ENCODE measurements at regions not wholly inside any gene's neighbourhood (a gene's known extent, or its start where the extent isn't known, plus 50 kb on each side); places are given as distances from the start of the nearest gene placed in this dataset.

DNA sequence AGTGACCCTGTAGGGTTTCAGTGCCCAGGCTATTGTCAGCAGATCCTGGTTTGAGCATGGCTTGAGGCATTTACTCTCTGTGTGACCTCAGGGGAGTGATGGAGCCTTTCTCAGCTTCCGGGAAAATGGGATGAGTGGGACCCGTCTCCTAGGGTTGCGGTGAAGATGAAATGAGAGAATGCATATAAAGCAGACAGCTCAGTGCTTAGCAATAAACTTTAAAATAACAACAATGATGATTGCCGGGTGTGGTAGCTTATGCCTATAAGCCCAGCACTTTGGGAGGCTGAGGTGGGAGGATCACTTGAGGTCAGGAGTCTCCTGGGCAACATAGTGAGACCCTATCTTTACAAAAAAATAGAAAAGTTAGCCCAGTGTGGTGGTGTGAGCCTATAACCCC, 106.0 kb upstream of the MTHFD1L start:
- Histone ChIP-seq H3K4me3 (ENCODE audit: low read length in 2 of 2) (no peak overlapping the region), H3K9me3 (ENCODE audit: control insufficient read depth in 2 of 2, low read length in 2 of 2) (no peaks in the 10 kb centered on the region), H3K27ac (ENCODE audit: low read depth in 2 of 2, low read length in 2 of 2) (no peak overlapping the region), H3K36me3 (ENCODE audit: control insufficient read depth in 2 of 2, insufficient read depth in 2 of 2, low read length in 2 of 2) (no peaks in the 10 kb centered on the region), H3K27me3 (ENCODE audit: control insufficient read depth in 2 of 2, insufficient read depth in 2 of 2, low read length in 2 of 2) (no peaks in the 10 kb centered on the region), H3K4me1 (ENCODE audit: control insufficient read depth in 2 of 2, insufficient read depth in 2 of 2, low read length in 2 of 2) (peaks cover 0 to 2% of the 10 kb centered on the region in 2 donors), H3K9ac (ENCODE audit: low read depth in 1 of 2, low read length in 2 of 2) (no peak overlapping the region)

DNA sequence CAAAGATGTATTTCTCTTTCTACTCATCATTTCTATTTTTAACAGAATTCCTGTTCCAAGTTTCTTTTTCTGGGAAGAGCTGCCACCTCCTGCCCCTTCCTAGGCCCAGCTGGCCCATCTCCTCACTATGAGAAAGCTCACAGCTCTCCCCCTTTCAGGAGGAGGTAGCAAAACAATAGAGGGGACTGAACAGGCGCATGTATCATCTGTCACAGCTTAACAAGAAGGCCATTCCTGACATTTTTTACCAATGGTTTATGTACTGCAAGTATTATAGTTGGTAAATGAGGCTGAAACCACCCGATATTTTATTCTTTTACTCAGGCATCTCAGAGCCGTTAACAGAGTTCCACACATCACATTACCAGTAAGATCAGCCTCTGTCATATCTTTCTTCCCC, 103.7 kb upstream of the MTHFD1L start:
- Histone ChIP-seq H3K36me3 (ENCODE audit: control insufficient read depth in 2 of 2, insufficient read depth in 2 of 2, low read length in 2 of 2) (no peaks in the 10 kb centered on the region), H3K9me3 (ENCODE audit: control insufficient read depth in 2 of 2, low read length in 2 of 2) (no peaks in the 10 kb centered on the region), H3K4me3 (ENCODE audit: low read length in 2 of 2) (no peak overlapping the region), H3K9ac (ENCODE audit: low read depth in 1 of 2, low read length in 2 of 2) (no peak overlapping the region), H3K4me1 (ENCODE audit: control insufficient read depth in 2 of 2, insufficient read depth in 2 of 2, low read length in 2 of 2) (peaks cover 0 to 4% of the 10 kb centered on the region in 2 donors), H3K27ac (ENCODE audit: low read depth in 2 of 2, low read length in 2 of 2) (no peak overlapping the region), H3K27me3 (ENCODE audit: control insufficient read depth in 2 of 2, insufficient read depth in 2 of 2, low read length in 2 of 2) (no peaks in the 10 kb centered on the region)

DNA sequence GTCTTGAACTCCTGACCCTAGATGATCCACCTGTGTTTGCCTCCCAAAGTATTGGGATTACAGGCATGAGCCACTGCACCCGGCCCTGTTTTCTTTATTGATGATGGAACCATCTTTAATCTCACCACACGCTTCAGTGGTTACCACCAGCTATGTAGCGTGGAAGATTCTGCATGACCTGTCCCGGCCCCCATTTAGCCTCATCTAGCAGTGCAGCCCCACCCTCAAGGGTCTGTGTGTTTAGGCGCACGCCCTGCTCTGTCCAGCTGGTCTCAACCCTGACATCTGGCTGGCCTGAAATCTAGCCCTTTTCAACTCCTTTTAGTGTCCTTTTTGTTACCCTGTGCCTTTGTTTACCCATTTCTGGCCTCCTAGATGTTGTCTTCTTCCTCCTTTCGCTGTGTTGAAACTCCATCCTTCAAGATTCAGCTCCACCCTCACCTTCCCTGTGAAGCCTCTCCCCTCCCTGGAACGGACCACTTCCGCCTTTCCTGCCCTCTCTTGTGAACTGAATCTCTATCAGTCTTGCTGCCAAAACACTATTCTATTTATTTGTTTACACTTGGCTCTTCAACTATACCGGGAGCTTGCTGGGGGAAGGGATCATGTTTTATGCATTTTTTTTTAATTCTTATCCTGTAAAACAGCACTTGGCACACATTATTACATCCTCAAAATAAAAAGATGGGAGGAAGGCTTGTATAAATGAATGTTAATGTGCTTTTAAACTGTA, 101.0 kb upstream of the MTHFD1L start:
- Histone ChIP-seq H3K27me3 (ENCODE audit: control insufficient read depth in 2 of 2, insufficient read depth in 2 of 2, low read length in 2 of 2) (no peaks in the 10 kb centered on the region), H3K4me3 (ENCODE audit: low read length in 2 of 2) (no peak overlapping the region), H3K9ac (ENCODE audit: low read depth in 1 of 2, low read length in 2 of 2) (no peak overlapping the region), H3K9me3 (ENCODE audit: control insufficient read depth in 2 of 2, low read length in 2 of 2) (no peaks in the 10 kb centered on the region), H3K4me1 (ENCODE audit: control insufficient read depth in 2 of 2, insufficient read depth in 2 of 2, low read length in 2 of 2) (peaks cover 0 to 4% of the 10 kb centered on the region in 2 donors), H3K36me3 (ENCODE audit: control insufficient read depth in 2 of 2, insufficient read depth in 2 of 2, low read length in 2 of 2) (peaks cover 5 to 7% of the 10 kb centered on the region in 2 donors), H3K27ac (ENCODE audit: low read depth in 2 of 2, low read length in 2 of 2) (no peak overlapping the region)

DNA sequence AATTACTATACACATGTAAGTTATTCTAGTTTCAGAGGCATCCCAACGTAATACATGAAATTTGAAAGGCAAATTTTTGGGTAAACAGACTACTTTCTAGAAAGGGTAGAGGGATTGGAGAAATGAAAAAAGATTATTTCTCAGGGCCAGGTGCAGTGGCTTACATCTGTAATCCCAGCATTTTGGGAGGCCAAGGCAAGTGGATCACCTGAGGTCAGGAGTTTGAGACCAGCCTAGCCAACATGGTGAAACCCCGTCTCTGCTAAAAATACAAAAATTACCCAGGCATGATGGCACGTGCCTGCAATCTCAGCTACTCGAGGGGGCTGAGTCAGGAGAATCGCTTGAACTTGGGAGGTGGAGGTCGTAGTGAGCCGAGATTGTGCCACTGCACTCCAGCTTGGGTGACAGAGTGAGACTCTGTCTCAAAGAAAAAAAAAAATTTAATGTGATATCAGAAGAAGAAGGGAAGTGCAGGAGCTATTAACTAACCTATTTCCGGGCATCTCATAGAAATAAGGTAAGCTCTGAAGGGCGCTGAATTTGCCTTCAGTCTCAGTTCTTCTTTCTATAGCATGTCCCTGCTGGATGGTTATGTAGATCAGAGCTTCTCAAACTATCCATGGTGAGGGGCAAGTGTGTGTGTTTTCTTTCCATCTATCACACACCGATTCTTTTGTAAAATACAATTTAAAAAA, 100.3 kb upstream of the MTHFD1L start:
- Histone ChIP-seq H3K9me3 (ENCODE audit: control insufficient read depth in 2 of 2, low read length in 2 of 2) (no peaks in the 10 kb centered on the region), H3K4me1 (ENCODE audit: control insufficient read depth in 2 of 2, insufficient read depth in 2 of 2, low read length in 2 of 2) (peaks cover 0 to 4% of the 10 kb centered on the region in 2 donors), H3K27ac (ENCODE audit: low read depth in 2 of 2, low read length in 2 of 2) (no peak overlapping the region), H3K36me3 (ENCODE audit: control insufficient read depth in 2 of 2, insufficient read depth in 2 of 2, low read length in 2 of 2) (peaks cover 9 to 13% of the 10 kb centered on the region in 2 donors), H3K9ac (ENCODE audit: low read depth in 1 of 2, low read length in 2 of 2) (no peak overlapping the region), H3K4me3 (ENCODE audit: low read length in 2 of 2) (no peak overlapping the region), H3K27me3 (ENCODE audit: control insufficient read depth in 2 of 2, insufficient read depth in 2 of 2, low read length in 2 of 2) (no peaks in the 10 kb centered on the region)

DNA sequence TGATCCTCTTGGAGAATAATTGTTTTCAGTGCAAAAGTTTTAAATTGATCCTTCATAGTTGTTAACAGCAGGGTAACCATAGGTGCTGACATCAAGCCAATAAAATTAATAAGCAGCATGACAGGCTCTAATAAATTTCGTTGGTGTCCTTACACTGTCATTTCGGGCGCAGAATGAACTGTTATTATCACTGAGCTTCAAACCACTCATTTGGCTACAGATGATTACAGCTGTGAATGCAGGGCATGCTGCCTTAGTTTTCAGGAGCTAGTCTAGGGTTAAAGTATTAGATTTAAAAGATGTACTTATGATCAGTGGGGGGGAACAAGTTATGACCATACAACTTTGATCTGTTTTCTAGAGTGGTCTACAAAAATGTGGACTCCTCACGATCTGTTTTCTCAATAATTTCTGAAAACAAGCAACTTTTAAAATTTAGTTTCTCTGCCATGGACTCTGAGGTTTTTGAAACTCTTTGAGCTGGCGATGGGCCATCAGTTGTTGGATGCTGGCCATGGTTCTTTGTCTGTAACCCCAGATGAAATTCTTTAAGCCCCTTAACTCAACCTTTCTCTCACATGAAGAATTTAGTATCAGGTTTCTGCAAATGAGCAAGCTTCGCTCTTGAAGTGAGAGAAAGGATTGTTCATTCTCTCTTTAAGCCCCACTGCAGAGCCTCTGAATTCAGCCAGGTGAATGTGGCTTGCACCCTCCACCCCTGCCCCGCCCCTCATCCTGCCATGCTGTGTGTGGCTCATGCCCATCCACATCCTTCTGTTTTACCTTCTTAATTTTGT, 99.1 kb upstream of the MTHFD1L start:
- H3K27ac ChIP-seq (ENCODE audit: low read depth in 2 of 2, low read length in 2 of 2) = no peak overlapping the region
- H3K36me3 ChIP-seq (ENCODE audit: control insufficient read depth in 2 of 2, insufficient read depth in 2 of 2, low read length in 2 of 2) = peaks cover 12 to 16% of the 10 kb centered on the region in 2 donors
- H3K9me3 ChIP-seq (ENCODE audit: control insufficient read depth in 2 of 2, low read length in 2 of 2) = no peaks in the 10 kb centered on the region
- no peak overlapping the region for H3K9ac ChIP-seq (ENCODE audit: low read depth in 1 of 2, low read length in 2 of 2)
- H3K4me3 ChIP-seq (ENCODE audit: low read length in 2 of 2) = no peak overlapping the region
- H3K27me3 ChIP-seq (ENCODE audit: control insufficient read depth in 2 of 2, insufficient read depth in 2 of 2, low read length in 2 of 2) = no peaks in the 10 kb centered on the region
- H3K4me1 ChIP-seq (ENCODE audit: control insufficient read depth in 2 of 2, insufficient read depth in 2 of 2, low read length in 2 of 2) = peaks cover 0 to 4% of the 10 kb centered on the region in 2 donors

DNA sequence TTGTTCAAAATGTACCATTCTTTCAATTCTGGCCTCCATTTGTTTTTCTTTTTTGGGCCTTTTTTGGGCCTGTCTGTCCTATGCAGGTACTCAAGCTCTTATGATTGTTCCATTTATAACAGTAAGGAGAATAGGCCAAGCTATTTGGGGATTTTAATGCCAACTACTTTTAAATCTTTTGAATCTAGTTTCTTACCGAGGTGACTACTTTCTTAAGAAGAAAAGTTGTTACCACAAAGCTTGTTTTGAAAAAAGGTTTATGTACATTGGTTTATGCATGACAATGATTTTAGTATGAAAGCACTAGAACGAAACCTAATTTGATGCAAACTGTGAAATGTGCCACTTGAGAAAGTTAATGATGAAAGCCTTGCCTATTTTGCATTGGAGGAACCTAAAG, 98.3 kb upstream of the MTHFD1L start:
- peaks cover 0 to 4% of the 10 kb centered on the region in 2 donors for H3K4me1 ChIP-seq (ENCODE audit: control insufficient read depth in 2 of 2, insufficient read depth in 2 of 2, low read length in 2 of 2)
- H3K36me3 ChIP-seq (ENCODE audit: control insufficient read depth in 2 of 2, insufficient read depth in 2 of 2, low read length in 2 of 2) = peaks cover 12 to 16% of the 10 kb centered on the region in 2 donors
- H3K9me3 ChIP-seq (ENCODE audit: control insufficient read depth in 2 of 2, low read length in 2 of 2) = no peaks in the 10 kb centered on the region
- H3K27ac ChIP-seq (ENCODE audit: low read depth in 2 of 2, low read length in 2 of 2) = no peak overlapping the region
- H3K27me3 ChIP-seq (ENCODE audit: control insufficient read depth in 2 of 2, insufficient read depth in 2 of 2, low read length in 2 of 2) = no peaks in the 10 kb centered on the region
- no peak overlapping the region for H3K9ac ChIP-seq (ENCODE audit: low read depth in 1 of 2, low read length in 2 of 2)
- H3K4me3 ChIP-seq (ENCODE audit: low read length in 2 of 2) = no peak overlapping the region

DNA sequence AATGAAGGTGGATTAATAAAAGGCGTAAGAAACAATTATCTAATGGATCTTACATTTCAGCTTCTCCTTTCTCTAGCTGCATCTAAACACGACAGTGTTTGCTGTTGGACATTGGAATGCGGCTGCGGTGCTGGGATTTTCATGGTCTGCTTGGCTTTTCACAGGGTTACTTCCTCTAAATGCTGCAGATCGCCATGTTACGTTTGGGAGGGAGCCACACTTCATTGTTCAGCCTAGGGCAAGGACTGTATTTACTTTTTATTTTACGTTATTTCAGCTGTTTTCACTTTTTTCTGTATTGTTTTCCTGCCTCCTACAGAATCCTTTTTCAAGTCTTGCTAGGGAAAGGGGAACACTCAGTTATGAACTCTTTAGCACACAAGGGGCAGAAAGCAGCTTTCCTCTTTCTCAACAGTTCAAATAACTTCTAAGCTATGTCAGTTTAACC, 97.9 kb upstream of the MTHFD1L start:
- Histone ChIP-seq H3K9ac (ENCODE audit: low read depth in 1 of 2, low read length in 2 of 2) (no peak overlapping the region), H3K27ac (ENCODE audit: low read depth in 2 of 2, low read length in 2 of 2) (no peak overlapping the region), H3K9me3 (ENCODE audit: control insufficient read depth in 2 of 2, low read length in 2 of 2) (no peaks in the 10 kb centered on the region), H3K27me3 (ENCODE audit: control insufficient read depth in 2 of 2, insufficient read depth in 2 of 2, low read length in 2 of 2) (no peaks in the 10 kb centered on the region), H3K36me3 (ENCODE audit: control insufficient read depth in 2 of 2, insufficient read depth in 2 of 2, low read length in 2 of 2) (peaks cover 12 to 16% of the 10 kb centered on the region in 2 donors), H3K4me1 (ENCODE audit: control insufficient read depth in 2 of 2, insufficient read depth in 2 of 2, low read length in 2 of 2) (peaks cover 0 to 4% of the 10 kb centered on the region in 2 donors), H3K4me3 (ENCODE audit: low read length in 2 of 2) (no peak overlapping the region)

DNA sequence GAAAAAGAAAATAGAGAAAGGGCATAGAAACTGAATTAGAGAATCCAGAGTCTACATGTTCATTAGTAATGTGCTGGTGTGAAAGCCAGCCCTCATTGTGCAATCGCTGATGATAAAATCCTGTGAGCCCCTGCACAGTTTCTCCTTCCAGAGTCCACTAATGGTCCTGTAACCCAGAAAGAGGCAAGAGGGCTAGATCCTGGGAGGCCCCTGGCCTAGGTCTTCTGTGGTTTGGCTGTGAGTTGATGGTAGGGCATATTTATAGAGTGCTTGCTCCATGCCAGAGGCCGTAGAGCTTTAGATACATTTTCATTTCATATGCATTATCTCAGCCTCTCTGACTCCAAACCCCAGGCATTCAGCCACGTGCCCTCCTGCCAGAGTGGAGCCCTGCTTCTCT, 94.9 kb upstream of the MTHFD1L start:
- H3K27me3 ChIP-seq (ENCODE audit: control insufficient read depth in 2 of 2, insufficient read depth in 2 of 2, low read length in 2 of 2) = no peaks in the 10 kb centered on the region
- H3K4me3 ChIP-seq (ENCODE audit: low read length in 2 of 2) = no peak overlapping the region
- H3K4me1 ChIP-seq (ENCODE audit: control insufficient read depth in 2 of 2, insufficient read depth in 2 of 2, low read length in 2 of 2) = no peaks in the 10 kb centered on the region
- H3K9ac ChIP-seq (ENCODE audit: low read depth in 1 of 2, low read length in 2 of 2) = no peak overlapping the region
- H3K27ac ChIP-seq (ENCODE audit: low read depth in 2 of 2, low read length in 2 of 2) = no peak overlapping the region
- H3K36me3 ChIP-seq (ENCODE audit: control insufficient read depth in 2 of 2, insufficient read depth in 2 of 2, low read length in 2 of 2) = peaks cover 12 to 16% of the 10 kb centered on the region in 2 donors
- no peaks in the 10 kb centered on the region for H3K9me3 ChIP-seq (ENCODE audit: control insufficient read depth in 2 of 2, low read length in 2 of 2)

DNA sequence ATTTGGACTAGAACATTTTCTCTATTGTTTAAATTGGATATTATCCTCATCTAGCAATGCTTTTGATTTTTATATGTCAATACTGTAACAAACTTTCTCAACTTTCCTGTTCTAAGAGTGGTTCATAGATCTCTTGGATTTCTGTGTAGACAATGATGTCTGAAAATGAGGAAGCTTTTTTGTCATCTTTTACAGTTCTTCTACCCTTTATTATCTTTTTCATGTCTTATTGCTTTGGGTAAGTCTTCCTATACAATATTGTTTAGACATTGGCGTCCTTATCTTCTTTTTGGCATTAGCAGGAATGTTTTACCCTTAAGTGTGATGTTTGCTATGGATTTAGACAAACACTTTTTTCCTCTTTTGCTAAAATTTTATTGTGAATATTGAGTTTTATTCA, 91.5 kb upstream of the MTHFD1L start:
- Histone ChIP-seq H3K27ac (ENCODE audit: low read depth in 2 of 2, low read length in 2 of 2) (no peak overlapping the region), H3K9ac (ENCODE audit: low read depth in 1 of 2, low read length in 2 of 2) (no peak overlapping the region), H3K4me1 (ENCODE audit: control insufficient read depth in 2 of 2, insufficient read depth in 2 of 2, low read length in 2 of 2) (no peaks in the 10 kb centered on the region), H3K4me3 (ENCODE audit: low read length in 2 of 2) (no peak overlapping the region), H3K9me3 (ENCODE audit: control insufficient read depth in 2 of 2, low read length in 2 of 2) (no peaks in the 10 kb centered on the region), H3K36me3 (ENCODE audit: control insufficient read depth in 2 of 2, insufficient read depth in 2 of 2, low read length in 2 of 2) (peaks cover 9 to 10% of the 10 kb centered on the region in 2 donors), H3K27me3 (ENCODE audit: control insufficient read depth in 2 of 2, insufficient read depth in 2 of 2, low read length in 2 of 2) (no peaks in the 10 kb centered on the region)
